Activated CD4-positive, alpha-beta T cell treated with anti-CD3 and anti-CD28 coated beads for 4 hours (primary cell): ENCODE measurements at regions not wholly inside any gene's neighbourhood (a gene's known extent, or its start where the extent isn't known, plus 50 kb on each side); places are given as distances from the start of the nearest gene placed in this dataset.

Source experiments
- DNase-seq, 2 donors: peaks; one replicate each; pipeline ENCODE4 v3.0.0-alpha.2; 2020

- DNase-seq = no peak
Observed at GRCh38 chr7:155217634-155218033, 80.0 kb upstream of the INSIG1 start.

- no peak for DNase-seq
Observed at GRCh38 chr7:155218276-155219153, 79.2 kb upstream of the INSIG1 start.

GRCh38 chr7:155219154-155219531 is 78.5 kb upstream of the INSIG1 start:
- no peak for DNase-seq

- no peak for DNase-seq
Observed at GRCh38 chr7:155219947-155220769, 77.5 kb upstream of the INSIG1 start.

- no peak for DNase-seq
Observed at GRCh38 chr7:155220903-155221302, 76.8 kb upstream of the INSIG1 start.

GRCh38 chr7:155221547-155221946 is 76.1 kb upstream of the INSIG1 start:
- DNase-seq = no peak

GRCh38 chr7:155222061-155222460 is 75.6 kb upstream of the INSIG1 start:
- no peak for DNase-seq

GRCh38 chr7:155222573-155222972 is 75.1 kb upstream of the INSIG1 start:
- no peak for DNase-seq

- no peak for DNase-seq
Observed at GRCh38 chr7:155223021-155223420, 74.7 kb upstream of the INSIG1 start.

GRCh38 chr7:155223503-155223902 is 74.2 kb upstream of the INSIG1 start:
- no peak for DNase-seq

- DNase-seq = no peak
Observed at GRCh38 chr7:155224116-155224811, 73.4 kb upstream of the INSIG1 start.

GRCh38 chr7:155225095-155225494 is 72.6 kb upstream of the INSIG1 start:
- DNase-seq = no peak

GRCh38 chr7:155225516-155225915 is 72.2 kb upstream of the INSIG1 start:
- DNase-seq = no peak

GRCh38 chr7:155226261-155227003 is 71.2 kb upstream of the INSIG1 start:
- no peak for DNase-seq

GRCh38 chr7:155227004-155227787 is 70.5 kb upstream of the INSIG1 start:
- no peak for DNase-seq

GRCh38 chr7:155227788-155228458 is 69.8 kb upstream of the INSIG1 start:
- DNase-seq = no peak

- DNase-seq = no peak
Observed at GRCh38 chr7:155228459-155228845, 69.2 kb upstream of the INSIG1 start.

- no peak for DNase-seq
Observed at GRCh38 chr7:155228894-155229293, 68.8 kb upstream of the INSIG1 start.

GRCh38 chr7:155229548-155230168 is 68.0 kb upstream of the INSIG1 start:
- DNase-seq = no peak

GRCh38 chr7:155230169-155230593 is 67.5 kb upstream of the INSIG1 start:
- no peak for DNase-seq
